IPS-18c (cell line): ENCODE measurements at regions not wholly inside any gene's neighbourhood (a gene's known extent, or its start where the extent isn't known, plus 50 kb on each side); places are given as distances from the start of the nearest gene placed in this dataset.
"Not testable (repeated sequence)": the region's sequence is repeated elsewhere in the genome, so short reads cannot be mapped to it uniquely, and the experiment has no call there.

Experiments
- H3K4me3 ChIP-seq: 2 replicates; pipeline ENCODE4 v1.7.0; 2013; ENCODE audit warnings: low read depth, mild to moderate bottlenecking, low read length, moderate library complexity; ENCODE audit not compliant: insufficient read depth
- H3K9me3 ChIP-seq: one replicate; pipeline ENCODE4 v1.6.1; 2013; ENCODE audit warnings: mild to moderate bottlenecking, low read length, moderate library complexity; ENCODE audit not compliant: control insufficient read depth, insufficient read depth

DNA sequence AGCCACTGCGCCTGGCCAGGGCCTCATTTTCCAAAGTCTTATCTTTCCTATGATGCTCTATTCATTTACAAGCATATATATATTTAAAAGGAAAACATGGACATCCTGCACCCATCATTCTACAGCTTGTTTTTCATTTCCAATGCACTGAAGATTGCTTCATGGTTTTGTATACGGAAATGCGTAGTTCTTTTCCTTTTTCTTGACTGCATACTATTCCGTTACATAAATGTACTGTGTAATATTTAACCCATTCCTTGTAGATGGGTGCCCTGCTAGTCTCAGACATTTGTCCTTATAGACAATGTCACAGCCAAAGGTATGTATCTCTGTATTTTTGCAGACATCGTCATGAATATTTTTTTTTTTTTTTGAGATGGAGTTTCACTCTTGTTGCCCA lies 257.0 kb downstream of the ASMT start:
- no peak overlapping the region for H3K4me3 ChIP-seq

DNA sequence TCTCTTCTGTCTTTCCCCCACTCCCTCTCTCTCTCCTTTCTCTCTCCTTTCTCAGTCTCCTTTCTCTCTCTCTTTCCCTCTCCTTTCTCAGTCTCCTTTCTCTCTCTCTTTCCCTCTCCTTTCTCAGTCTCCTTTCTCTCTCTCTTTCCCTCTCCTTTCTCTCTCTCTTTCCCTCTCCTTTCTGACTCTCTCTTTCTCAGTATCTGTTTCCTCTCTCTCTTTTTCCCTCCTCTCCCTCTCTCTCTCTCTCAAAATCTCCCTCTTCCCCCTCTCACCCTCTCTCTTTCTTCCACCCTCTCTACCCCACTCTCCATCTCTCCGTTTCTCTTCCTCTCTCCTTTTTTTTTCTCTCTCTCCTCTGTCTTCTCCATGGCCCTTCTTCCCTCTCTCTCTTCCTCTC lies 258.8 kb downstream of the ASMT start:
- no peak overlapping the region for H3K4me3 ChIP-seq
- no peaks in the 10 kb centered on the region for H3K9me3 ChIP-seq

More for the DNA sequence above, 257.0 kb downstream of the ASMT start:
- no peaks in the 10 kb centered on the region for H3K9me3 ChIP-seq

DNA sequence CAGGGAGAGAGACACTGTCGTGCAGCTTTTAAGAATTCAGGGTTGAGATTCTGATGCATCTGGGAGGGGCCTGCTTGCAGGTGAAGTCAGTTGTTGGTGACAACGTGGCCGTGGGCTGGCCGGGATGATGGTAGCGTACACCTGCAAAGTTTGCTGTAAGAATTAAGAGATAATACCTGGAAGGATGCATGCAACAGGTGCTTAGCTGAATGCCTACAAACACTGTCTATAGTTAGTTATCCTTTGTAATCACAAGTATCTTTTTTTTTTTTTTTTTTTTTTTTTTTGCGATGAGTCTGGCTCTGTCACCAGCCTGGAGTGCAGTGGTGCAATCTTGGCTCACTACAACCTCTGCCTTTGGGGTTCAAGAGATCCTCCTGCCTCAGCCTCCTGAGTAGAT lies 259.6 kb downstream of the ASMT start:
- Histone ChIP-seq H3K4me3 (no peak overlapping the region), H3K9me3 (no peaks in the 10 kb centered on the region)

- Histone ChIP-seq H3K9me3 (no peaks in the 10 kb centered on the region), H3K4me3 (no peak overlapping the region)
Observed at GRCh38 chrX:1874899-1875298, 260.0 kb downstream of the ASMT start.

GRCh38 chrX:1876041-1876440 lies 261.2 kb downstream of the ASMT start:
- Histone ChIP-seq H3K4me3 (no peak overlapping the region), H3K9me3 (peaks cover 2% of the 10 kb centered on the region)

DNA sequence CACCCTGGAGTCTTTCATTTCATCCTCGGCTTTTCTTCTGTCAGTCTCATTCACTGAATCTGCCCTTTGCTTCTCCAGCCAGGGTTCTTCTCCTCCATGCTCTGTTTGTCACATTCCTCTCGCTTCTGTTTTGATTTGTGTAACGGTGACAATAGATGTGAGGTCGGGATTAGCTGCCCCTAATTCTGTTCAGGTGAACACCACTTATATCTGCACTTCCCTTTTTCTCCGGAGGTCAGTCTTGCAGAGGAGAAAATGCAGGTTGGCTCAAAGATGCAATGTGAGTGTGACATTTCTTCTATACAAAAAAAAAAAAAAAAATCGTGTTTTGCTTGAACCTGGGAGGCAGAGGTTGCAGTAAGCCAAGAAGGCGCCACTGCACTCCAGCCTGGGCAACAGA lies 262.9 kb downstream of the ASMT start:
- Histone ChIP-seq H3K9me3 (peaks cover 2% of the 10 kb centered on the region), H3K4me3 (no peak overlapping the region)

DNA sequence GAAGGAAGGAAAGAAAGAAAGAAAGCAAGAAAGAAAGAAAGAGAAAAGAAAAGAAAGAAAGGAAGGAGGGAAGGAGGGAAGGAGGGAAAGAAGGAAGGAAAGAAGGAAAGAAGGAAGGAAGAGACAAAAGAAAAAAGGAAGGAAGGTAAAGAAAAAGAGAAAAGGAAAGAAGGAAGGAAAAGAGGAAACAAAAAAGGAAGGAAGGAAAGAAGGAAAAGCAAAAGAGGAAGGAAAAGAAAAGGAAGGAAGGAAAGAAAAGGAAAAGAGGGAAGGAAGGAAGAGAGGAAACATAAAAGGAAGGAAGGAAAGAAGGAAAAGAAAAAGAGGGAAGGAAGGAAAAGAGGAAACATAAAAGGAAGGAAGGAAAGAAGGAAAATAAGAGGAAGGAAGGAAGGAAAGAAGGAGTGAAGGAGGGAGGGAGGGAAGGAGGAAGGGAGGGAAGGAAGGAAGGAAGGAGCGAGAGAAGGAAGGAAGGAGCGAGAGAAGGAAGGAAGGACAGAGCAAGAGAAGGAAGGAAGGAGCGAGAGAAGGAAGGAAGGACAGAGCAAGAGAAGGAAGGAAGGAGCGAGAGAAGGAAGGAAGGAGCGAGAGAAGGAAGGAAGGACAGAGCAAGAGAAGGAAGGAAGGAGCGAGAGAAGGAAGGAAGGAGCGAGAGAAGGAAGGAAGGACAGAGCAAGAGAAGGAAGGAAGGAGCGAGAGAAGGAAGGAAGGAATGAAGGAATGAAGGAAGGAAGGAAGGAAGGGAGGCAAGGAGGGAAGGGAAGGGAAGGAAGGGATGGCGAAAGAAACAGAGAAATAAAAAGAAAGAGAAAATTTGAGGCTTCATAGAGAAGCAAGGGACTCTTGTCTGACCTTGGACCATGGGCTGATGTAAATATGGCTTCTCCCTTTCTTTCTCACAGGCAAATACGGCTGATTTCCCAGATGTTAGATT lies 266.3 kb downstream of the ASMT start:
- not testable (repeated sequence) for H3K4me3 ChIP-seq, H3K9me3 ChIP-seq

DNA sequence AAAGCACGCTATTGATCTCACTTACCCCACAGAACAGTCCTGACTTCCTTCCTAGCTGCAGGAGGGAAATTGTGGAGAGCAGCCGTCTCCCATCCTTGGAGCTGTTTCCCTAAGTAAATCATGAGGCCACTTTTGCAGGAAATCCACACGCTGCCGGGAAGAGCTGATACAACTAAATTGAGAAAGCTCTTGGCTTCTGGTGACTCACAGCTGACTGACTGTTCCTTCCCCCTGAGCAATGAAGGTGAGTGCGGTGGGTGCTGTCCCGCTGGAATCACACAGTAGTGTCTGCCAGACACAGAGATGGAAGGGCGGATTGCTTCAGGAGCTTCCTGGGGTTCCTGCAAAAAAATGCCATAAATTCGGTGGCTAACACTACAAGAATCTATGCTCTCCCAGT lies 268.9 kb downstream of the ASMT start:
- H3K4me3 ChIP-seq = no peak overlapping the region

DNA sequence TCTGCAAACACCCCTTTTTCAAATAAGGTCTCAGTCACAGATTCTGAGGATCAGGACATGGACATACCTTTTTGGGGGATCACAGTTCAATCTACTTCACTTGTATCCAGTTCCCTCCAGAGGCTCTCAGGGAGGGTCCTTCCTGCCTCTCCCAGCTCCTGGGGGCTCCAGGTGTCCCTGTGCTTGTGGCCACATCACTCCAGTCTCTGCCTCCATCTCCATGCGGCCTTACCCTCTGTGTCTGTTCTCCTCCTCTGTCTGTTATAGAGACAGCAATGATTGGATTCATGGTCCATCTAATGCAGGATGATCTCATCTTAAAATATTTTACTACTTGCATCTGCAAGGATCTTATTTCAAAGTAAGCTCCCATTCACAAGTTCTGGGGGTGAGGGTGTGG lies 269.6 kb downstream of the ASMT start:
- H3K9me3 ChIP-seq = peaks cover 4% of the 10 kb centered on the region
- H3K4me3 ChIP-seq = no peak overlapping the region

More for the DNA sequence above, 268.9 kb downstream of the ASMT start:
- H3K9me3 ChIP-seq = peaks cover 4% of the 10 kb centered on the region

DNA sequence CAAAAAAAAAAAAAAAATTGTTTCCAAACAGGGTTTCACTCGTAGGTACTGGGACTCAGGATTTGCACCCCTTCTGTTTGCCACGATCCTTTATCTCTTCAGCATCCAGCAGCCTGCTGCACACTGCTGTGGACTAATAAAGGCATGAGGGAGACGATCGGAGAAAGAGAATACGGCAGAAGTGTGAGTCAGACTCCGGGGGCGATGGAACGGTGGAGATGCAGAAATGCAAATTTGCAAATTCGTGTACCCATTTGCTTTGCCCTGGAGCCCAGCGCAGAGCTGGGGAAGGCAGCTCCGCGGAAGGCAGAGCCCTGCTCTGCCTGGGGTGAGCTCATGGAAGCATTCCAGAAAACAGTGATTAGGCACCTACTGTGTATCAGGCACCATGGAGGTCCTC lies 270.3 kb downstream of the ASMT start:
- no peak overlapping the region for H3K4me3 ChIP-seq

DNA sequence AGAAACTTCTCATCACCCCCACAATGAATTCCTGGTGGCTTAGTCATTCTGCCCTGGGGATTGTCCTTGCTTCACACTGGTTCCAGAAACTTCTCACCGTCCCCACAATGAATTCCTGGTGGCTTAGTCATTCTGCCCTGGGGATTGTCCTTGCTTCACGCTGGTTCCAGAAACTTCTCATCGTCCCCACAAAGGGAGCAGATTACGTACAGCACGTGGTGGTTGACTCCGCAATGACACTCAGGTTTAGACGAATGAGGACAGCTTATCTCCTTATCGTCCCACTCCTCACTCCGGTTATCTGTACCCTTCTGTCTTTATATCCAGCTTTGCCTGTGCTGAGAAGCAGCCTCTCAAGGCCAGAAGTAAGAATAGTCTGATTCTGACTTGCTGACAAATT lies 273.4 kb downstream of the ASMT start:
- H3K4me3 ChIP-seq, H3K9me3 ChIP-seq: not testable (repeated sequence)

More for the DNA sequence above, 270.3 kb downstream of the ASMT start:
- peaks cover 4% of the 10 kb centered on the region for H3K9me3 ChIP-seq

DNA sequence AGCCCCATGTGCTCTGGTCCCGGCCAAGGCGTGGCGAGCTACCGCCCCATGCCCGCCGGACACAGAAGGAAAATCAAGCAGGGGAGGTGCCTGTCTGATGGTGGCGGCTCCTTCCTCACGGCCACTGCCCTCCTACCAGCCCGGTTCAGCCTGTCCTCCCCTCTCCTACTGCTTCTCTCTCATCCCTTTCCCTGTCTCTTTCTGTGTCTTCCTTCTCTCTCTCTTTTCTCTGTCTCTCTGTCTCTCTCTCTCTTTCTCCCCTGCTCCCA lies 279.1 kb downstream of the ASMT start:
- H3K4me3 ChIP-seq = no peak overlapping the region
- H3K9me3 ChIP-seq = peaks cover 2% of the 10 kb centered on the region

- Histone ChIP-seq H3K9me3 (peaks cover 2% of the 10 kb centered on the region), H3K4me3 (no peak overlapping the region)
Observed at GRCh38 chrX:1894740-1895139, 279.9 kb downstream of the ASMT start.

DNA sequence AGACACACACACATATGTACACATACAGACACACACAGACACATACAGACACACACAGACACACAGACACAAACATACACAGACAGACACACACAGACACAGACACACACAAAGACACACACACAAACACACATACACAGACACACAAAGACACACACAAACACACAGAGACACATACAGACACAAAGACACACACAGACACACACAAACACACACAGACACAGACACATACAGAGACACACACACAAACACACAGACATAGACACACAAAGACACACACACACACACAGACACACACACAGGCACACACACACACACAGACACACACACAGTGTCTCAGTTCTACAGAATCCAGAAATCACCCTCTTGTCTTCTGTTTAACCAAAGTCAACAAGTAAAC lies 280.7 kb downstream of the ASMT start:
- Histone ChIP-seq H3K4me3 (no peak overlapping the region), H3K9me3 (peaks cover 2% of the 10 kb centered on the region)

DNA sequence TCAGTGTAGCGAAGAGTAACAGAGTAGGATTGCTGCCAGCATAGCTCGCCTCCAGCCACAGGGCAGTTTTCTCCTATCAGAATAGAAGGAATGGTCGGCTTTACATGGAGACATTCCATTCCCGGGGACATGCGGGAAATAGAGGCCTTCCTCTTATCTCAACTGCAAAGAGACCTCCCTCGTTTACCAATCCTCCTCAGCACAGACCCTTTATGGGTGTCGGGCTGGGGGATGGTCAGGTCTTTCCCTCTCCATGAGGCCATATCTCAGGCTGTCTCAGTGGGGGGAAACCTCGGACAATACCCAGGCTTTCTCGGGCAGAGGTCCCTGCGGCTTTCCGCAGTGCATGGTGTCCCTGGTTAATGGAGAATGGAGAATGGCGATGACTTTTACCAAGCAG lies 285.0 kb downstream of the ASMT start:
- H3K9me3 ChIP-seq = no peaks in the 10 kb centered on the region
- no peak overlapping the region for H3K4me3 ChIP-seq

- Histone ChIP-seq H3K4me3 (no peak overlapping the region), H3K9me3 (no peaks in the 10 kb centered on the region)
Observed at GRCh38 chrX:1902901-1903235, 288.0 kb downstream of the ASMT start.

DNA sequence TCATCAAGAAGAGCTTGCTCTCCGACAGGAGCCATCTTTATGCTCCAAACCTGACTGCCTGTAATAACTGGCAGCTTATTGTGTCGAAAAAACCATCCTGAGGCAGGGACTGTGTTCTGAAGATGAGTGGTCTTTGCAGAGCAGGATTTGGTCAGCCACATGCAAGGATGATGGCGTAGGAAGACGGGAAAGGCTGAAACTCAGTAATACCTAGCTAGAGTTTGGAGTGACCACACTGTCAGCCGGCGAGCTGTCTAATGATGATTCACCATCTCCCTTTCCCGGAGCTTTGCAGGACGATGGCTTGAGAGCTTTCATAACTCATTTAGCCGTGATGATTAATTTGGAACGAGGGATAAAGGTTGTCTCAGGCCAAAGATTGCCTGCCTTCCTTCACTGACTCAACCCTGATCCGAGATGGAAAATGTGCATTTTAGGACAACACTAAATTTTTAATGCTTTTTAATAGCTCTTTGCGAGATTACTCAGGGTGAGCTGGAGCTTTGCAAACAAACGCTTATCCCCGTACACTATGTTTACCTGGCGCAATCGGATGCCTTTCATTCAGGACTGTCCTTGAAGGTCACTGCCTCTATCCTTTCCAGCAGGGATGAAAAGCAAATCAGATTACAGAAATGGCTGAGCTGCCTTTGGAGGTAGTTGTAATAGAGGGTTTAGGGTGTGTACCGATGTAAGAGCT lies 288.5 kb downstream of the ASMT start:
- H3K4me3 ChIP-seq = no peak overlapping the region
- no peaks in the 10 kb centered on the region for H3K9me3 ChIP-seq

GRCh38 chrX:1904663-1905218 lies 289.9 kb downstream of the ASMT start:
- peaks cover 2% of the 10 kb centered on the region for H3K9me3 ChIP-seq
- H3K4me3 ChIP-seq = no peak overlapping the region
